Activated T-cell treated with anti-CD3 and anti-CD28 coated beads, Interleukin-2, amount 50 U/mL, for 24 hours (primary cell): ENCODE measurements at regions not wholly inside any gene's neighbourhood (a gene's known extent, or its start where the extent isn't known, plus 50 kb on each side); places are given as distances from the start of the nearest gene placed in this dataset.

Source experiments
- DNase-seq: peaks from one replicate; pipeline ENCODE4 v3.0.0-alpha.2; 2020
- H3K27ac Mint-ChIP-seq: 2 replicates; pipeline ENCODE4 v1.8.0; 2020; ENCODE audit warnings: mild to moderate bottlenecking, mixed read lengths
- H3K27me3 Mint-ChIP-seq: 2 replicates; pipeline ENCODE4 v1.8.0; 2020; ENCODE audit warnings: mixed read lengths
- H3K36me3 Mint-ChIP-seq: 2 replicates; pipeline ENCODE4 v1.8.0; 2020; ENCODE audit warnings: low read depth, mixed read lengths
- H3K4me1 Mint-ChIP-seq: 2 replicates; pipeline ENCODE4 v1.8.0; 2020; ENCODE audit warnings: low read depth, mixed read lengths
- H3K4me3 Mint-ChIP-seq: 2 replicates; pipeline ENCODE4 v1.8.0; 2020; ENCODE audit warnings: mild to moderate bottlenecking, moderate library complexity, mixed read lengths
- H3K9me3 Mint-ChIP-seq: 2 replicates; pipeline ENCODE4 v1.8.0; 2020; ENCODE audit warnings: mixed read lengths

DNA sequence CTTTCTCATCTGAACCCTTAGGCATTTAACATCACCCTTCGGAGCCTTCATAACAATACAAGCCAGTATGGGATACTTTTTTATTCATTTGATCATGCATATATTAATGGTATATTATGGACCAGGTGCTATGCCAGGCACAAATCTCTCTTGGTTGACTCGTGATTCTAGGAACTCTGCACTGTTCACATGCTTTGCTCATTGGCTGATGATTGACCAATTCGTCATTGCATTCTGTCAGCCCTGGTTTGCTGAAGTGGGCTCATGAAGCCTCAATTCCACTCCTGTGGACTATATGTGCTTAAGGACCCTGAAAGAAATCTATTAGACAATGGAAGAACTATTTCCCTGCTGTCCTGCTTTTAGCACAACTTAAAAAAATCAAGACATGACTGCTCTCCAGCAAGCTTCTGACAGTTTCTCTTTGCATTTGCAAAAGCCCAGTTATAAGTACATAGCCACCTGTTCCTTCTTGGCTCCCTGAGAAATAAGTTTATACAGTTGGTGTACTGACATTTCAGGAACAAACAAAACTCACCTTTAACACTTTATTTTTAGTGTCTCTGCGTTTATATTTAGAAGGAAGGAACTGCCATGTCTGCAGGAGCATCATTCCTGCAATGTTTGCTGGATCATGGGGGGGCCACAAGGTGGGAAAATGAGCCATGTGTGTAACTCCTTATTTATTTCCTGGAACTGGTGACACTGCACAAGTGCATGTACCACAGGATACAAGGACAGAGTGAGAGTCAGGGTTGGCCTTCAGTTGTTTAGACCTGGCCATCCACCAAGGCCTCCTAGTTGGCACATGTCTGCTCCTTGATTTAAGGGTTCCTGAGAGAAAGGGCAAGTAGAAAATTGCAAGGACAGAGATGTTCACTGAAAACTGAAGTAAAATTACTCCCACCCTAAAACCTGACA is 146.0 kb upstream of the NAMPT start:
- no peak overlapping the region for H3K27ac Mint-ChIP-seq
- peaks cover 5% of the 10 kb centered on the region for H3K36me3 Mint-ChIP-seq
- no peak overlapping the region for H3K4me3 Mint-ChIP-seq
- peaks cover 18% of the 10 kb centered on the region for H3K27me3 Mint-ChIP-seq
- peaks cover 63% of the 10 kb centered on the region for H3K4me1 Mint-ChIP-seq
- DNase-seq = no peak
- H3K9me3 Mint-ChIP-seq = peaks cover 7% of the 10 kb centered on the region

DNA sequence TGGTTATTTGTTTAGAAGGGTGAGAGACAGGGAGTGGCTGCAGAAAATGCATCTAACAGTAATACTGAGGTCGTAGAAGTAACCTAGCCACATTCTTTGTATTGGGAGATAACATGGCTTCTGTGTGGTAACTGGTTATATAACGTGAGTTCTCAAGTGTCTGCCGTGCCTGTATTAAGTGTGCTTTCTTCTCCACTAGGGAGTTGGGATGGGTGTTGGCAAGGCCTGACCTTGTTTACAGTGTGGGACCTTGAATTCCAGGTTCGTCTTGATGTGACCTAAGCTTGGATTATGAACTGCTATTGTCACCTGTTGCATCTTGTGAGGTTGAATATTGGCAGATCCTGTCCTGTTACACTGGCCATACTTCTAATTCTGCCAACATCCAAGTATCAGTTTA is 145.3 kb upstream of the NAMPT start:
- DNase-seq = no peak
- Mint-ChIP-seq H3K4me1 (peaks cover 70% of the 10 kb centered on the region), H3K4me3 (no peak overlapping the region), H3K9me3 (peaks cover 7% of the 10 kb centered on the region), H3K27me3 (peaks cover 16% of the 10 kb centered on the region), H3K27ac (no peak overlapping the region), H3K36me3 (peaks cover 10% of the 10 kb centered on the region)

DNA sequence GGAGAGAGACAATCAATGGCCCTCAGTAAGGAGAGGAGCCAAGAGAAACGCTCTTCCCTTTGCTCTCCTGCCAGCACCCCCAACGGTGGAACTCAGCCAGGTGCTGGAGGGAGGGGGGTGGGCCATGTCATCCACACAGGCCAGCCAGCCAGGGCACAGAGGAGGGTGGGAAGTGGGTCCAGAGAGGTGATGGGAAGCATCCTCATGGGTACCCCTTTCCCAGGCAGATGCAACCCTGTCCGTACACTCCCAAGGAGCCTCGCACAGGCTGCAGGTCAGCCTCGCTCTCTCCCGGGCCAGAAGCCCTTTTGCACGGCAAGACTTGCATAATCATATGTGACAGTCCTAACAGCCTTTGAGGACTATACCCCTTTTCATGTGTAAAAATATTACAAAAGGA is 142.0 kb upstream of the NAMPT start:
- Mint-ChIP-seq H3K9me3 (peaks cover 10% of the 10 kb centered on the region), H3K36me3 (peaks cover 27% of the 10 kb centered on the region), H3K4me1 (peaks cover 89% of the 10 kb centered on the region), H3K4me3 (peak overlapping the region; percentile 74), H3K27ac (peak overlapping the region; percentile 99), H3K27me3 (no peaks in the 10 kb centered on the region)
- DNase-seq = no peak

DNA sequence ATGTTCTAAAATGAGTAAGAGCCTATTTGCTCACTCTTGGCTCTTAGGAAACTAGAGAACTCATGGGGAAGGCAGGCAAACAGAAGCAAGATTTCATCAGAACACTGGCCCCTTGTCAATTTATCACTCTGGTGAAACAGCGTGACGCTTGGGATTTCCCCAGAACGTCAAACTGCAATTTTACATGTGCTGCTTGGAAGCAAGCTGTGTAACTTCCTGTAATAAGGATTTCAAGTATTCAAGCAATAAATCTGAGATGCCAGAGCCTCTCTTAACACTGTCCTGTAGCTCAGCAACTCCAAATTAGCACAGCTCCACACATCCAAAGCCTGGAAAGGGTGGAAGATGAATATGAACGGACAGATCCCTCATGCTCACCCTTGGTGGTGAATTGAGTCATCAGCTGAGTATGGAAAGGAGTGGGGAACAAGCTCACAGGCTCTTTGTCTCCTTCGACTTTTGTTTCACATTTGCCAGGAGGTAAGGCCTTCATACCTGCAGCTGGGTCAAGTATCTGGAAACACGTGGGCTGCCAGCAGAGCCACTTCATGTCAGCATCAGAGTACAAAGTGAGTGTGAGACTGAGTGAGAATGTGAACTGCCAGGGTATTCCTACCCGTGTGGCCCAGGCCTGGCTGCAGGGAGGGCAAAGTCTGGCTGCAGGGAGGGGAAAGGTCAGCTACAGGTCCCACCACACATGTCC is 140.4 kb upstream of the NAMPT start:
- Mint-ChIP-seq H3K36me3 (peaks cover 31% of the 10 kb centered on the region), H3K4me3 (peak overlapping the region; percentile 74), H3K27ac (peak overlapping the region; percentile 99), H3K4me1 (peaks cover 96% of the 10 kb centered on the region), H3K27me3 (no peaks in the 10 kb centered on the region), H3K9me3 (peaks cover 15% of the 10 kb centered on the region)
- DNase-seq = peak; percentile 78

DNA sequence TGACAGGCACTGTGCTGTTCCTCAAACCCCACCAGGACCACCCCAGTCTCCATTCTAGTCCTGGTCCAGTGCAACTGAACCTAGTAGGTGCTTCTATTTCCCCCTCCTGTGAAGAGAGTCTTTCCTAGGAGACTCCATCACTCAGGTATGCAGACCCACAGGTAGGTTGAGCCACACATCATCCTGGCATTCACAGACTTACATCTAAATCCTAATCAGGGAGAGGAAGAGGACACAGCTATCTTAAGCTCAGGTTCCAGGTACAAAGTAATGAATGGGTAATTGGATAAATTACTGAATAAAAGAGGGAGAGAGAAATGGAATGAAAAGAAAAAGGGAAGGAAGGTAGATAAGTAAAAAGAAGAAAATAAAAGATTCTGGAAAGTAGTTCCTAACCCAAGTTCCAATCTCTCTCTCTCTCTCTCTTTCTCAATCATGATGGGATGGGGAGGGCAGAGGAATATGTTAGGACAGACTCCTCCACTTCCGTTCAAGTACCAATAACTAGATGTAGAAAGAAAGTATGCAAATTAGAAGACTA is 139.8 kb upstream of the NAMPT start:
- Mint-ChIP-seq H3K4me1 (peaks cover 96% of the 10 kb centered on the region), H3K9me3 (peaks cover 15% of the 10 kb centered on the region), H3K27me3 (no peaks in the 10 kb centered on the region), H3K4me3 (peak overlapping the region; percentile 74), H3K27ac (peak overlapping the region; percentile 99), H3K36me3 (peaks cover 31% of the 10 kb centered on the region)
- DNase-seq = no peak

DNA sequence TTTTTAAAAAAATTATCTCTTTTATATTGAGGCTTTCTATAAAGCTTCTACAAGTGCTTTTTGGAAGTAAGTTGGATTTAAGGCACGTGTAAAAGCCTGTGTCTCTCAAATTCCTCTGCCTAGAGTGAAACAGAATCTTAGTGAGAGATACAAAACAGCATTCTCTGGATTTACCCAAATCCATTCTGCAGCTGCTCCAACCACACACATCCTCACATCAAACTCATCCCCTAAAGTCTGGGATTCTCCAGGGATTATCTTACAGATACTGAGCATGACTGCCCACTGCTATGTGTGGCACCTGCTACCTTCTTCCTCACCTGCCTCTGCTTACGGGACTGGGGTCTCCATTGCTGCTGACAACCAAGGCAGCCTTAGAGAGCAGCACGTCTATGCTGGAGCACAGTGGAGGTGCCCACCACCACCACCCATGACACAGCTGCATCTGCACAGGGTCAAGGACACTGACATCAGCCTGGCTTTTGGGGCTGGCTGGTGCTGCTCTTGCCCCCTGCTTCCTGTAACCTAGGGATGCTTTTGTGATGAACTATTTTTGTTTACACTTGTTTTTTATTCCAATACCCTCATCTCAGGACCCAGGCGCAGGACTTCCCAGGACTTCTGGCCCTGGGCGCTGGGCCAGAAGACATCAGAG is 139.2 kb upstream of the NAMPT start:
- peak overlapping the region; percentile 99 for H3K27ac Mint-ChIP-seq
- H3K4me1 Mint-ChIP-seq = peaks cover 96% of the 10 kb centered on the region
- no peaks in the 10 kb centered on the region for H3K27me3 Mint-ChIP-seq
- DNase-seq = no peak
- H3K9me3 Mint-ChIP-seq = peaks cover 15% of the 10 kb centered on the region
- peaks cover 31% of the 10 kb centered on the region for H3K36me3 Mint-ChIP-seq
- peak overlapping the region; percentile 74 for H3K4me3 Mint-ChIP-seq

DNA sequence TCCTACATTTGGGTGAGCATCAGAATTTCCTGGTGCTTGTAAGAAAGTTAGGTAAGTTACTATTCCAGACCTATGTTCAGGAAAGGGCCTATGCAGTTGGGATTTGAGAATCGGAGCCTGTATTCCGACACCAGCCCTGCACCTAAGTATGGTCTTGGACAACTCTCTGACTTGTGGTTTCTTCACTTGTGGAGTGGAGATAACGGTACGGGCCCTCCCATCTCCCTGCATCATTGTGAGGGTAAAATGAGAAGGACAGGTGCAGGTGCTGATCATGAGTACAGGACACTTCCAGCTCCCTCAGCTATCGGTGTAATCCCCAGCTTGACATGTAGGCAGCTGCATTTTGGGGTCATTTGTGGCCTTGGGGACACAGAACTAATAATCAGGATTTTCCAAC is 138.3 kb upstream of the NAMPT start:
- Mint-ChIP-seq H3K27me3 (no peaks in the 10 kb centered on the region), H3K27ac (peak overlapping the region; percentile 99), H3K36me3 (peaks cover 31% of the 10 kb centered on the region), H3K4me1 (peaks cover 97% of the 10 kb centered on the region), H3K4me3 (no peak overlapping the region), H3K9me3 (peaks cover 15% of the 10 kb centered on the region)
- DNase-seq = no peak

DNA sequence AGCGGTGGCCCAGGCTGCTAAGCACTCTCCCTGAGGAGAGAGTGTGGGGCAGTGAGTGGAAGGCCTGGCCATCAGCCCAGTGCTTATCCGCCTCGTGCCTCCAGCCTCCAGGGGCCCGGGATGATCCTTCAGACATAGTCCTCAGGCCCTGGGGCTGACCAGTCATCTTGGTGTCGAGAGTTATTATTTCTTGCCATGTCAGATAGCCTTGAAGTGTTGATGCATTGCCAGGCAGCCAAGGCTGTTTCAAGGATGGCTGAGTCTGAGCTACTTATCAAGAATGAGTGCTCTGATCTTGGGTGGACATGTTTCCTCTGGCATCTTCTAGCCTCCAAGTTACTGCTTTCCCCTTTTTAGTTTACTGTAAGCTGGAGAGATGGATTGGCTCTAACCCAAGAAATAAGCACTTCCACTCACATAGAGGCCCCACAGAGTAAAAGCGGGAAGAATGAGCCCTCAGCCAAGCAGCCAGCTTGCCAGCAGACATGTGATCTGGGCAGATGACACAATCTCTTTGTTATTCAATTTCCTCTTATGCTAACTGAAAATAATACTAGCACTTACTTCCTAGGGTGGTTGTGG is 136.5 kb upstream of the NAMPT start:
- peaks cover 28% of the 10 kb centered on the region for H3K36me3 Mint-ChIP-seq
- H3K27ac Mint-ChIP-seq = peak overlapping the region; percentile 86
- no peaks in the 10 kb centered on the region for H3K27me3 Mint-ChIP-seq
- H3K4me3 Mint-ChIP-seq = no peak overlapping the region
- DNase-seq = no peak
- H3K9me3 Mint-ChIP-seq = peaks cover 20% of the 10 kb centered on the region
- H3K4me1 Mint-ChIP-seq = peaks cover 95% of the 10 kb centered on the region

DNA sequence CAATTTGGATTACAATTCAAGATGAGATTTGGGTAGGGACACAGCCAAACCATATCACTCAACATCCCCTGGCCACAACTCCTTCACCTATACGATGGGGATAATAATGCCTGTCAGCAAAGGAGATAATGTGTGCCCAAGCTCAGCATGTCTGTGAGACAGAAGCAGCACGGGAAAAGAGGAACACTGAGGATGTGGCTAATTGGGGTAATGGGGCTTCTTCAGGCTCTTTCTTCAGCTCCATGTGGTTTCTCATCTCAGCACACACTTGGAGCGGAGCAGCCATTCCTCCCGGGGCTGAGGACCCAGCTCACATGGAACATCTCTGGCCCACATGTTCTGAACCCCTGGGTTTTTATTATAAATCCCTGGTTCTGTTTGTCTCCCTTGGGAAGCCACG is 136.0 kb upstream of the NAMPT start:
- no peak overlapping the region for H3K4me3 Mint-ChIP-seq
- peak overlapping the region; percentile 86 for H3K27ac Mint-ChIP-seq
- no peaks in the 10 kb centered on the region for H3K27me3 Mint-ChIP-seq
- H3K9me3 Mint-ChIP-seq = peaks cover 22% of the 10 kb centered on the region
- peaks cover 26% of the 10 kb centered on the region for H3K36me3 Mint-ChIP-seq
- DNase-seq = no peak
- H3K4me1 Mint-ChIP-seq = peaks cover 89% of the 10 kb centered on the region

DNA sequence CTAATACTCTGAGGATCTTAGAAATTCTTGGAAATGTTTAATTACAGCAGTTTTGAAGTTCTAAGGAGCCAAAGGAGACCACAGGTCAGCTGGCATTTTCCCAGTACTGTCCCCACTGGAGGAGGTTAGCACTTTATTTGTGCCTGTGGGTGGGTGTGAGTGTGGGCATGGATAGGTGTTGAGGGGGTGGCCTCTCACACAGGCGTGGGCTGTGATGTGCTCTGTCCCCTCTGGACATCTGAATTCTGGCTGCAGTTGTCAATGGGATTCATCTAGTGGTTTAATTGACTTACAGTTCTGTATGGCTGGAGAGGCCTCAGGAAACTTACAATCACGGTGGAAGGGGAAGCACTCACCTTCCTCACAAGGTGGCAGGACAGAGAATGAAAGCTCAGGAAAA is 135.4 kb upstream of the NAMPT start:
- H3K36me3 Mint-ChIP-seq = peaks cover 21% of the 10 kb centered on the region
- peaks cover 87% of the 10 kb centered on the region for H3K4me1 Mint-ChIP-seq
- peak overlapping the region; percentile 0 for H3K4me3 Mint-ChIP-seq
- no peak for DNase-seq
- peaks cover 3% of the 10 kb centered on the region for H3K27me3 Mint-ChIP-seq
- H3K9me3 Mint-ChIP-seq = peaks cover 27% of the 10 kb centered on the region
- H3K27ac Mint-ChIP-seq = peak overlapping the region; percentile 86

DNA sequence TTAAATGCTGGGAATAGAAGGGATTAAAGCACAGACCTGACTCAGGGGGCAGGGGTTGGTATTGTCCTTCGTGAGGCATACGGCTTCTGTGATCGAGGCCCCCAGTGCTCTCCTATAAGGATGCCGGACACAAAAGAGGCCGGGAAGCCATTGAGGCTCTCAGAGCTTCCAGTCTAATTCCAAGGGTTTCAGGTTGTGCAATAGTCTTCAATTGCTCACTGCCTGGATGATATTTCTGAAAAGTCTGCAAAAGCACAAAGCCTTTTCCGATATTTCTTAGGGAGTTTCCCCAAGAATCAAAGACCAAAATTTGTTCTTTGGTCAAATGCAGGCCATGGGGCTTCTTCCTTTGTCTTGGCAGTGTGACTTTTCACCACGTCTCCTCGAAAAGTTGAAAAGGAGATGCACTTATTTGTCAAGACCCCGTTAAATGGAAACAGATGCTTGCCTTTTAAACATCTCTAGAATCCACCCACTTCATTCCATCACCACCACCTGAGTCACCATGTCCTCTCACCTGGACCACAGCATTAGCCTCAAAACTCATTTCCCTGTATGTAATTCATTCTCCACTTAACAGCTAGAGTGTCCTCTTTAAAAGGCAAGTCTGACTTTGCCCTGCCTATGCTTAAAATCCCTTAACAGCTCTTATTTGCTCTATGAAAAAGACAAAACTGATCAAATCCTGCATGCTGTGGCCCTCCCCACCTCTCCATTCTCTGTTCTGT is 134.8 kb upstream of the NAMPT start:
- DNase-seq = no peak
- Mint-ChIP-seq H3K27ac (peak overlapping the region; percentile 86), H3K9me3 (peaks cover 27% of the 10 kb centered on the region), H3K36me3 (peaks cover 21% of the 10 kb centered on the region), H3K4me3 (peak overlapping the region; percentile 0), H3K27me3 (peaks cover 4% of the 10 kb centered on the region), H3K4me1 (peaks cover 81% of the 10 kb centered on the region)

DNA sequence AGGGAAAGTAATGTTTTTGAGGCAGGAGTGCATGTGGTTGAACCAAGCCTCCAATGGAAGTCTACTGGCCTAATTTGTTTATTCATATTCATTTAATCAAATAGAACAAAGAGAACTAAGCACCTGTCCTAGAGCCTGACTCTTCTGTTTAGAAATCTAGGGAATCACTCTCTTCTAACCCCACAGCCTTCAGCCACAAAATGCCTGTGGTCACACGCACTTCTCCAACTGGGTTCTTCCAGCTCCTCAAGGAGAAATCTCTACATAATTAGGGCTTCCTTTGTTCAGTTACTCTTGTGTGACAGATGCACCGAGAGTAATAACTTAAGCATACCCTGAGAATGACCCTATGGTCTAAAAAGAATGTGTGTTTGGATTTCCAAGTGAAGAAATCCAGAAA is 133.7 kb upstream of the NAMPT start:
- peaks cover 6% of the 10 kb centered on the region for H3K27me3 Mint-ChIP-seq
- H3K27ac Mint-ChIP-seq = peak overlapping the region; percentile 5
- H3K9me3 Mint-ChIP-seq = peaks cover 24% of the 10 kb centered on the region
- no peak overlapping the region for H3K4me3 Mint-ChIP-seq
- DNase-seq = no peak
- H3K4me1 Mint-ChIP-seq = peaks cover 70% of the 10 kb centered on the region
- H3K36me3 Mint-ChIP-seq = peaks cover 14% of the 10 kb centered on the region

DNA sequence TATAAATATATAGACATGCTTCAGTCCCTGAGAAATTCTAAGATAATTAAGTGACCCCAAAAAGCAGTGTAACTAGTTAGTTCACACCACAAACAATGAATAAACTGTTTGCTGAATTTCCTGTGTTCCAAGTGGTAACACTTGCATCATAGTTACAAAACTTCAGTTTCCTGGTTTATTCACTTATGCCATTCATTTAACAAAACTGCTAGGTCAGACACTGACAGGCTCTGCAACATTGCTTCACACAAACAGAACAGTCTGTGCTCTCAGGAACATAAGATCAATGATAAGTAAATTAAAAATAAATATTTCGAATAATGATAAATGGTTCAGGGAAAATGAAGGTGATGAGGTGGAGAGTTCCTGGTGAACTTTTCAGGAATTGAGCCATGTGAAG is 133.3 kb upstream of the NAMPT start:
- no peak overlapping the region for H3K4me3 Mint-ChIP-seq

More for the DNA sequence above, 133.3 kb upstream of the NAMPT start:
- Mint-ChIP-seq H3K27me3 (peaks cover 10% of the 10 kb centered on the region), H3K4me1 (peaks cover 66% of the 10 kb centered on the region), H3K27ac (peak overlapping the region; percentile 5), H3K9me3 (peaks cover 24% of the 10 kb centered on the region), H3K36me3 (peaks cover 9% of the 10 kb centered on the region)
- no peak for DNase-seq
